Skeletal muscle satellite cell (primary cell): ENCODE measurements at regions not wholly inside any gene's neighbourhood (a gene's known extent, or its start where the extent isn't known, plus 50 kb on each side); places are given as distances from the start of the nearest gene placed in this dataset.
A peak's percentile ranks its signal among the peaks of the same experiment; 100 is the strongest.

Experiments
- H3K27me3 ChIP-seq: 2 replicates; pipeline ENCODE4 v1.7.0; 2013; ENCODE audit warnings: low read length; ENCODE audit not compliant: control insufficient read depth, insufficient read depth
- H3K36me3 ChIP-seq: 2 replicates; pipeline ENCODE4 v1.7.0; 2013; ENCODE audit warnings: mild to moderate bottlenecking, control low read depth, low read length; ENCODE audit not compliant: insufficient read depth
- H3K4me1 ChIP-seq: 2 replicates; pipeline ENCODE4 v1.7.0; 2013; ENCODE audit warnings: low read length; ENCODE audit not compliant: control insufficient read depth, insufficient read depth
- H3K4me2 ChIP-seq: 2 replicates; pipeline ENCODE4 v1.7.0; 2013; ENCODE audit warnings: mild to moderate bottlenecking, low read length
- H3K4me3 ChIP-seq: 2 replicates; pipeline ENCODE4 v1.7.0; 2013; ENCODE audit warnings: low read length
- H3K9ac ChIP-seq: 2 replicates; pipeline ENCODE4 v1.7.0; 2013; ENCODE audit warnings: mild to moderate bottlenecking, low read depth, low read length, moderate library complexity
- H3K9me3 ChIP-seq: replicated peaks from 2 replicates; pipeline ENCODE4 v1.7.0; 2013; ENCODE audit warnings: mild to moderate bottlenecking, control low read depth, low read length

DNA sequence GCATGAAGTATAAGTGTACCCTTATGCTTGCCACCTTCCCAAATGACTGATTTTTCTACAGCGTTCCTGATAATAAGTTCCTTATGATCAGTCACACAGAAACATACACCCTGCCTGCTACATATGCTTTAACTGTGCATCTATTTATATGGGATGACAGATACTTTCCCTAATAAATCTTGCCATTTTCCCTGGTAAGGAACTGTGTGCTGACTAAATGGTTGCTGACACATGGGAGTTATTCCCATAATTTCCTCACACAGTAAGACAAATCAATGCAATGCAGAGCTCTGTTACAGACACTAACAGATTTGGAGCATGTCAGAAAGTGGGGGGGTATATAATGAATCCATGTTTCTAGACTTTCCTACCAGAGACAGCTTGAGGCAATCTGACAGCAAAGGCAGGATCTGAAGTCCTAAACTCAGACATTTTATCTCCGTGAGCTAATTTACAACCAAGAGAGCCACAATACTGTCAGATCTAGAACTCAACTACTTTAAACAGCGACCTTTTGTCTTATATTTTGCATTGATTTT is 86.9 kb upstream of the TCF12 start:
- Histone ChIP-seq H3K9ac (no peak overlapping the region), H3K27me3 (no peaks in the 10 kb centered on the region), H3K4me1 (peaks cover 14% of the 10 kb centered on the region), H3K4me2 (no peak overlapping the region), H3K4me3 (no peak overlapping the region), H3K9me3 (no peaks in the 10 kb centered on the region), H3K36me3 (no peaks in the 10 kb centered on the region)

DNA sequence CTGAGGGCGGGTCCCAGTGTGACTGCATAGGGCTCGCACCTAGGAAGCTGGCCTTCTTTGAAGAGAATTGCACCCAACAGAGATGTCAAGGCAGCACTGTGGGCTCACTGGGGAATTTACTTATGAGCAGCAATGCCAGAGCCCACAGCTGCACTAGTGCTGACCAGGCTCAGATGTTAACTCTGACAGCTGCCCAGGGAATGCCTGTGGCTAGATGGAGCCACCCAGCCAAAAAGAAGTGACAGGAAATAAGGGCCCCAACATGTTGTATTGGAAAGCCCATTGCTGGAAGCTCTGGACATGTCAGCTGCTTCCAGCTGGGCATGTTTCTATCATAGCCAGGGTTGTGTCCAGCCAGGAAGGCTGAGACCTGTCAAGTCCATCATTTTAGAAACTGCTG is 90.9 kb upstream of the ZNF280D start:
- no peaks in the 10 kb centered on the region for H3K36me3 ChIP-seq
- H3K9me3 ChIP-seq, result no peaks in the 10 kb centered on the region
- H3K27me3 ChIP-seq, result no peaks in the 10 kb centered on the region
- no peaks in the 10 kb centered on the region for H3K4me1 ChIP-seq
- no peak overlapping the region for H3K9ac ChIP-seq
- no peak overlapping the region for H3K4me2 ChIP-seq
- H3K4me3 ChIP-seq, result no peak overlapping the region

DNA sequence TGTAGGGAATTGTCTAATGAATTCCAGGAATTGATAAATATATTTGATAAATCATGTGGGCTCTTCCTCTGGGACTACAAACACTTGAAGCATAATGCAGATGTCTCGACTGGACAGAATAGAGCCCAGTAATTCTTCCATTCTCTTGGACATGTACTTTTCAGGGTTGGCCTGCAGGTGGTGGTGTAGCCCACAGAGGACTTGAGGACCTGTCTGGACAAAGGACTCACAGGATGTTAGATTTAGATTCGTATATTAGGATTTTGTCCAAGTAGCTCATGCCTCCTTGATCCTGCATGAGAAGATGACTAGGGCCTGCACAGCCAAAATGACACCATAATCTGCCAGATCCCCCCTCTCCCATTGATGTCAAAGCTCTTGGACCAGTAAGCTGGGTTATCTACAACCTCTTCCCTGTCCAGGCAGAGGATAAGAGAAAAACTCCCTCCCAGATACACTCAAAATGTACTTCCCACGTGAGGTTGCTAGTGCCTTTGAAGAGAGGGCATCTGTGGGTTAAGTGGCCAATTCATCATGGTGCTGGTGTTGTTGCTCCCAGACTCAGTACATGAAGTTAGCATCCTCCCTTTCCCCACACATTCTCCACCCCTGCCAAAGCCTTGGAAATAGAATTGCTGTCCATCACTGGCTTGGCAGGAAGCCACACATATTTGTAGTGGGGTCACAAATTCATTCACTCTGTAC is 88.6 kb upstream of the ZNF280D start:
- Histone ChIP-seq H3K4me3 (no peak overlapping the region), H3K9ac (no peak overlapping the region), H3K27me3 (no peaks in the 10 kb centered on the region), H3K36me3 (no peaks in the 10 kb centered on the region), H3K4me2 (no peak overlapping the region), H3K4me1 (peaks cover 11% of the 10 kb centered on the region), H3K9me3 (no peaks in the 10 kb centered on the region)

DNA sequence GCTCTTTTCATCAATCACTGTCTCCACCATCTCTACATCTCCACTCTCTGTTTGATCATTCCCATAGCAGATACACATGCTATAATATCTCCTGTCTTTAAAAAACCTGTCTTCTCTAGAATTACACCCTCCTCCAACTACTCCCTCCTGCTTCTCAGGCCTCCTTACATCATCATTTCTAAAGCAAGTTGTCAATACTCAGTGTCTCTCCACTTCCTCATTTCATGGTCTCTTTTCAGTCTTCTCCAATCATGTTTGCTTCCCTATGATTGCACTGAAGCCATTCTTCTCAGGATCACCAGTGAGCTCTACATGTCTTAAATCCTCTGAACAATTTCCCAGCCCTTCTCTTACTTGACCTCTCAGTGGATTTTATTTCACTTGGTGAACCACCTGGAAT is 87.0 kb upstream of the ZNF280D start:
- no peaks in the 10 kb centered on the region for H3K27me3 ChIP-seq
- H3K9ac ChIP-seq, result no peak overlapping the region
- peaks cover 14% of the 10 kb centered on the region for H3K4me1 ChIP-seq
- H3K36me3 ChIP-seq, result no peaks in the 10 kb centered on the region
- no peaks in the 10 kb centered on the region for H3K9me3 ChIP-seq
- H3K4me2 ChIP-seq, result no peak overlapping the region
- H3K4me3 ChIP-seq, result no peak overlapping the region

DNA sequence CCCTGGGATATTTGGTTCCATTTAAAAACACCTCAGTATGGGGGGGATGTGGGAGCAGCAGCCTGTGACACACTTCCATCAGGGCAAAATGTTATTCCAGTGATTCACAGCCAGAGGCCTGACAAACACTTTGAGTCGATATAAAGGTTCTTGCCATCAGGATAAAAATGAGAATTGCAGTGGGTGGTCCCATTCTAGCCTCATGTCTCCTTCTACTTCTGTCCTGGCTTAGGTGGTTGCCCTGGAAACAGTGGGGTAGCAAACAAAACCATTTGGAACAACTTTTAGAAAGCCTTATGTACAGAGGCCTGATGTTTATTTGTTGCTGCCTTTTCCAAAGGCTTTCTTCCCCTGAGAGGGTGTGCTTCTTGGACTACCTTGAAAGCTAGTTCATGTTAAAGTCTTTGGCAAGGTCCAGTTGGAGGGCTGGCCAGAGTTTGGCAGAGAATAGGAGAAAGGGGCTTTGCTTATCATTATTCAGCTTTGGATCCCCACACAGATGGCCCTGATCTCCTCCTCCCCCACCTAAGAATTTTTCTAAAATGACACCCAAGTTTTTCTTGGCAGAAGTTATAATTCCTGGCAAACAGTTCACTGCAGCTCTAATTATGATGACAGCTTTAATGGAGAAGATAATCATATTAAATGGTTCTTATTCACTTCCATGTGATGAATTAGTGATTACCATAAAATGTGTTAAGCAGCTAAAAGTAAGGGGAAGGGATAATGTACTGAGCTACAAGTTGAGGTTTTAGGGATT is 84.2 kb upstream of the ZNF280D start:
- H3K36me3 ChIP-seq, result no peaks in the 10 kb centered on the region
- H3K9ac ChIP-seq, result peak overlapping the region; percentile 3
- peak overlapping the region; percentile 34 for H3K4me2 ChIP-seq
- H3K27me3 ChIP-seq, result no peaks in the 10 kb centered on the region
- H3K4me3 ChIP-seq, result no peak overlapping the region
- H3K9me3 ChIP-seq, result no peaks in the 10 kb centered on the region
- peaks cover 14% of the 10 kb centered on the region for H3K4me1 ChIP-seq

DNA sequence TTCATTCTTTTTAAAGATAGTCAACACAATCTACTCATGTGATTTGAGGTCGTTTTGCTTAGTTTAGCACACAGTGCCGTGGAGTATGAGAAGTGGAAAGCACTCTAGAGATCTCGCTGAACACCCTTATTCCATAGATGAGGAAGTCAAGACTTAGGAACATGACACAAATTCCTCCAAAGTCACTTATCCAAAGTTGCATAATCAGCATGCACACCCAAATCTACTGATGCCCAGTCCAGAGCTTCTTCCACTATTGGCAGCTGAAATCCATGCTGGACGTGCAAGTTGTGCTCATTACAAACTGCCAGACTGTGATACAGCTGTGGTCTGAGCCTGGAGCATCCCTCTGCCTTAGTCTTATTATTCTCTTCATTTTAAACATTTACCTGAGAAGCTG is 83.5 kb upstream of the ZNF280D start:
- Histone ChIP-seq H3K9ac (no peak overlapping the region), H3K4me1 (peaks cover 14% of the 10 kb centered on the region), H3K4me3 (no peak overlapping the region), H3K36me3 (no peaks in the 10 kb centered on the region), H3K4me2 (no peak overlapping the region), H3K27me3 (no peaks in the 10 kb centered on the region), H3K9me3 (no peaks in the 10 kb centered on the region)

GRCh38 chr15:56815247-56815646 is 81.9 kb upstream of the ZNF280D start:
- Histone ChIP-seq H3K4me2 (no peak overlapping the region), H3K4me1 (peaks cover 14% of the 10 kb centered on the region), H3K9ac (no peak overlapping the region), H3K36me3 (no peaks in the 10 kb centered on the region), H3K27me3 (no peaks in the 10 kb centered on the region), H3K4me3 (no peak overlapping the region), H3K9me3 (no peaks in the 10 kb centered on the region)

DNA sequence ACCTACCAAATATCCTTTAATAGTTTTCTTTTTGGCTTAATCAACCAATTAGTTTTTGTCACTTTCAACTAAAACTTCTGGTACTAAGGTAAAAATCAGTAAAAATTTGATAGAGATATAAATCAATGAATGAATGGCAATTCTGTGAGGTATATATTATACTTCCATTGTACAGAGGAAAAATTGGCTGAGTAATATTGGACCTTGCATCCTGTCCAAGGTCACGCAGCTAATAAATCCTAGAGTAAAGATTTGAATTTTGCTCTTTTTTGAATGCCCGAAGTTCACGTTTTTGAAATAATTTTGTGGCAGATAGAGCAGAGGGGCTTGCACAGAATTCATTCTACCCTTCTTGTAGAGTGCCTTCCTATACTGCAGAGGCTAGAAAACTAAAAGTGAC is 81.1 kb upstream of the ZNF280D start:
- no peak overlapping the region for H3K9ac ChIP-seq
- H3K36me3 ChIP-seq, result no peaks in the 10 kb centered on the region
- H3K9me3 ChIP-seq, result no peaks in the 10 kb centered on the region
- no peak overlapping the region for H3K4me2 ChIP-seq
- H3K27me3 ChIP-seq, result no peaks in the 10 kb centered on the region
- peaks cover 14% of the 10 kb centered on the region for H3K4me1 ChIP-seq
- no peak overlapping the region for H3K4me3 ChIP-seq

DNA sequence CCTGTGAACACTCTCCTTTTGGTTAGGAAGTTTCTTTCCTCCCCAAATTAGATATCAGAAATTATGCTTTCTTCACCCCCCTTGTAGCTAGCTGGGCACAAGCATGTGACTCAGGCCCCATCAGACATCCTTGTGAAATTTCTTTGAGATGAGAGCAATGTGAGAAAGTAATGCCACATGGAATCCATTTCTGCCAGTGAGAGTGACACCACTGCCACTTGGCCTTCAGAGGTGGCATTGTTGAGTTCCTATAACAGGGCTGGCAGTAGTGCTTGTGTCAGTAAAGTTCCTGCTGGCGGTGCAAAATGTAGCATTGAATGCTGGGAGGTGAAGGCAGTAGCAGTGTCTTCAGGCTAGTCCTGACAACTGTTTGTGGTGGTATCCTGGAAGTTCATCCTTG is 80.7 kb upstream of the ZNF280D start:
- no peaks in the 10 kb centered on the region for H3K27me3 ChIP-seq
- H3K4me2 ChIP-seq, result no peak overlapping the region
- peaks cover 14% of the 10 kb centered on the region for H3K4me1 ChIP-seq
- H3K36me3 ChIP-seq, result no peaks in the 10 kb centered on the region
- H3K4me3 ChIP-seq, result no peak overlapping the region
- no peaks in the 10 kb centered on the region for H3K9me3 ChIP-seq
- no peak overlapping the region for H3K9ac ChIP-seq

GRCh38 chr15:56812961-56813360 is 79.7 kb upstream of the ZNF280D start:
- no peak overlapping the region for H3K9ac ChIP-seq
- H3K27me3 ChIP-seq, result no peaks in the 10 kb centered on the region
- H3K9me3 ChIP-seq, result peaks cover 4% of the 10 kb centered on the region
- no peak overlapping the region for H3K4me3 ChIP-seq
- no peaks in the 10 kb centered on the region for H3K36me3 ChIP-seq
- H3K4me1 ChIP-seq, result peaks cover 14% of the 10 kb centered on the region
- no peak overlapping the region for H3K4me2 ChIP-seq

DNA sequence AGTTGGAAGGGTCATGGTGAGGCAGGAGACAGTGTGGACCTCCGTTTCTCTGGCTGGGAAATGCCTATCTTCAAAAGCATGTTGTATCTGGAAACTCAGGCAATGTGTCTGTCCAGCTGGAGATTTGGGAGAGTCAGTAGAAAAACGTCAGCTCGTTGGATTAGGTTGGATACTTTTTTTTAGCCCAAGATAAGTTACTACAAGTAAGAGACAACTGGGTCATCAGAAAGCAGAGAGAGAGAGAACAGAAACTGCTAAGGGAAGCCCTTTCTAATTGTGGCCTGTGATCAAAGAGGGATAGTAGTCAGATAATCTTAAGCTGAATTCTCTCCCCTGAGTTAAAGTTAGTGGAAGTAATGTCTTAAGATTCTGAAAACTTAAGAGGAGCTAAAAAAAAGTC is 78.9 kb upstream of the ZNF280D start:
- H3K36me3 ChIP-seq, result no peaks in the 10 kb centered on the region
- no peaks in the 10 kb centered on the region for H3K27me3 ChIP-seq
- no peak overlapping the region for H3K4me3 ChIP-seq
- no peak overlapping the region for H3K4me2 ChIP-seq
- peaks cover 9% of the 10 kb centered on the region for H3K9me3 ChIP-seq
- no peak overlapping the region for H3K9ac ChIP-seq
- peaks cover 7% of the 10 kb centered on the region for H3K4me1 ChIP-seq

- Histone ChIP-seq H3K27me3 (no peaks in the 10 kb centered on the region), H3K9ac (no peak overlapping the region), H3K9me3 (peaks cover 9% of the 10 kb centered on the region), H3K4me2 (no peak overlapping the region), H3K36me3 (no peaks in the 10 kb centered on the region), H3K4me1 (peaks cover under 1% of the 10 kb centered on the region), H3K4me3 (no peak overlapping the region)
Measured at GRCh38 chr15:56811586-56811985, 78.3 kb upstream of the ZNF280D start.
